Panc1 (cell line): ENCODE measurements at regions not wholly inside any gene's neighbourhood (a gene's known extent, or its start where the extent isn't known, plus 50 kb on each side); places are given as distances from the start of the nearest gene placed in this dataset.
"Not testable (repeated sequence)": the region's sequence is repeated elsewhere in the genome, so short reads cannot be mapped to it uniquely, and the experiment has no call there.

Experiments used
- POLR2AphosphoS5 ChIP-seq: IDR thresholded peaks from 2 replicates; pipeline ENCODE4 v1.6.1; 2012; ENCODE audit warnings: mild to moderate bottlenecking, low read depth, low read length, moderate library complexity
- SIN3A ChIP-seq: IDR thresholded peaks from 2 replicates; pipeline ENCODE4 v1.6.1; 2012; ENCODE audit warnings: low read depth, mild to moderate bottlenecking, low read length, moderate library complexity, borderline replicate concordance; ENCODE audit not compliant: insufficient read depth
- TCF7L2 ChIP-seq: IDR thresholded peaks from 2 replicates; pipeline ENCODE4 v1.6.1; 2011; ENCODE audit warnings: mild to moderate bottlenecking, low read depth, low read length, inconsistent platforms
- TF ChIP-seq, protein P1 (sequence below): fragments of 450-650 bp; IDR thresholded peaks from 2 replicates; pipeline ENCODE4 v1.5.1; 2017; ENCODE audit warnings: mild to moderate bottlenecking
- TF ChIP-seq, protein P2 (sequence below), 2 experiments: IDR thresholded peaks; 2 replicates each; pipeline ENCODE4 v1.6.1; 2011 to 2012; ENCODE audit warnings: low read depth in 2 of 2, control low read depth in 1 of 2, low read length in 1 of 2, mild to moderate bottlenecking in 1 of 2, moderate library complexity in 1 of 2; ENCODE audit not compliant: insufficient read depth in 1 of 2

GRCh38 chr15:32316482-32316881 lies 86.6 kb downstream of the GOLGA8K start:
- TF ChIP-seq, protein P1, sequence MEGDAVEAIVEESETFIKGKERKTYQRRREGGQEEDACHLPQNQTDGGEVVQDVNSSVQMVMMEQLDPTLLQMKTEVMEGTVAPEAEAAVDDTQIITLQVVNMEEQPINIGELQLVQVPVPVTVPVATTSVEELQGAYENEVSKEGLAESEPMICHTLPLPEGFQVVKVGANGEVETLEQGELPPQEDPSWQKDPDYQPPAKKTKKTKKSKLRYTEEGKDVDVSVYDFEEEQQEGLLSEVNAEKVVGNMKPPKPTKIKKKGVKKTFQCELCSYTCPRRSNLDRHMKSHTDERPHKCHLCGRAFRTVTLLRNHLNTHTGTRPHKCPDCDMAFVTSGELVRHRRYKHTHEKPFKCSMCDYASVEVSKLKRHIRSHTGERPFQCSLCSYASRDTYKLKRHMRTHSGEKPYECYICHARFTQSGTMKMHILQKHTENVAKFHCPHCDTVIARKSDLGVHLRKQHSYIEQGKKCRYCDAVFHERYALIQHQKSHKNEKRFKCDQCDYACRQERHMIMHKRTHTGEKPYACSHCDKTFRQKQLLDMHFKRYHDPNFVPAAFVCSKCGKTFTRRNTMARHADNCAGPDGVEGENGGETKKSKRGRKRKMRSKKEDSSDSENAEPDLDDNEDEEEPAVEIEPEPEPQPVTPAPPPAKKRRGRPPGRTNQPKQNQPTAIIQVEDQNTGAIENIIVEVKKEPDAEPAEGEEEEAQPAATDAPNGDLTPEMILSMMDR: not testable (repeated sequence)
- not testable (repeated sequence) for TF ChIP-seq POLR2AphosphoS5, SIN3A, TCF7L2
- TF ChIP-seq, protein P2, sequence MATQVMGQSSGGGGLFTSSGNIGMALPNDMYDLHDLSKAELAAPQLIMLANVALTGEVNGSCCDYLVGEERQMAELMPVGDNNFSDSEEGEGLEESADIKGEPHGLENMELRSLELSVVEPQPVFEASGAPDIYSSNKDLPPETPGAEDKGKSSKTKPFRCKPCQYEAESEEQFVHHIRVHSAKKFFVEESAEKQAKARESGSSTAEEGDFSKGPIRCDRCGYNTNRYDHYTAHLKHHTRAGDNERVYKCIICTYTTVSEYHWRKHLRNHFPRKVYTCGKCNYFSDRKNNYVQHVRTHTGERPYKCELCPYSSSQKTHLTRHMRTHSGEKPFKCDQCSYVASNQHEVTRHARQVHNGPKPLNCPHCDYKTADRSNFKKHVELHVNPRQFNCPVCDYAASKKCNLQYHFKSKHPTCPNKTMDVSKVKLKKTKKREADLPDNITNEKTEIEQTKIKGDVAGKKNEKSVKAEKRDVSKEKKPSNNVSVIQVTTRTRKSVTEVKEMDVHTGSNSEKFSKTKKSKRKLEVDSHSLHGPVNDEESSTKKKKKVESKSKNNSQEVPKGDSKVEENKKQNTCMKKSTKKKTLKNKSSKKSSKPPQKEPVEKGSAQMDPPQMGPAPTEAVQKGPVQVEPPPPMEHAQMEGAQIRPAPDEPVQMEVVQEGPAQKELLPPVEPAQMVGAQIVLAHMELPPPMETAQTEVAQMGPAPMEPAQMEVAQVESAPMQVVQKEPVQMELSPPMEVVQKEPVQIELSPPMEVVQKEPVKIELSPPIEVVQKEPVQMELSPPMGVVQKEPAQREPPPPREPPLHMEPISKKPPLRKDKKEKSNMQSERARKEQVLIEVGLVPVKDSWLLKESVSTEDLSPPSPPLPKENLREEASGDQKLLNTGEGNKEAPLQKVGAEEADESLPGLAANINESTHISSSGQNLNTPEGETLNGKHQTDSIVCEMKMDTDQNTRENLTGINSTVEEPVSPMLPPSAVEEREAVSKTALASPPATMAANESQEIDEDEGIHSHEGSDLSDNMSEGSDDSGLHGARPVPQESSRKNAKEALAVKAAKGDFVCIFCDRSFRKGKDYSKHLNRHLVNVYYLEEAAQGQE (IDR thresholded peaks at IDR 0.05; ENCODE audit: insufficient read depth in 1 of 2, low read depth in 2 of 2, low read length in 1 of 2): not testable (repeated sequence)
